Thyroid gland (tissue), 4 donors: ENCODE measurements at regions not wholly inside any gene's neighbourhood (a gene's known extent, or its start where the extent isn't known, plus 50 kb on each side); places are given as distances from the start of the nearest gene placed in this dataset.

Experiments used
- DNase-seq, 2 donors: peaks; one replicate each; pipeline ENCODE4 v3.0.0-alpha.2; 2019
- H3K27ac ChIP-seq, 3 donors: fragments of 200-600 bp; sonication (generic); 1 replicate in 2 of 3; 2 replicates in 1 of 3; pipeline ENCODE4 v1.5.1; 2016 to 2019; ENCODE audit warnings: mild to moderate bottlenecking in 1 of 3, moderate library complexity in 1 of 3
- H3K27me3 ChIP-seq: fragments of 200-600 bp; sonication (generic); one replicate; pipeline ENCODE4 v1.5.1; 2019
- H3K36me3 ChIP-seq, 2 donors: fragments of 200-600 bp; sonication (generic); one replicate each; pipeline ENCODE4 v1.5.1; 2016 to 2019
- H3K4me1 ChIP-seq, 2 donors: fragments of 200-600 bp; sonication (generic); one replicate each; pipeline ENCODE4 v1.5.1; 2017 to 2019
- H3K4me3 ChIP-seq, 3 donors: fragments of 200-600 bp; sonication (generic); replicated peaks in 1 of 3; 1 replicate in 2 of 3; 2 replicates in 1 of 3; pipeline ENCODE4 v1.5.1; 2016; ENCODE audit warnings: mild to moderate bottlenecking in 1 of 3
- H3K9me3 ChIP-seq: fragments of 200-600 bp; sonication (generic); one replicate; pipeline ENCODE4 v1.5.1; 2017
- CTCF ChIP-seq, 6 experiments: fragments of 200-600 bp in 3 of 6; fragments of 450-650 bp in 3 of 6; sonication (generic) in 3 of 6; IDR thresholded peaks; one replicate each; pipeline ENCODE4 v1.5.1; 2016 to 2019; ENCODE audit warnings: antibody characterized with exemption in 6 of 6, mild to moderate bottlenecking in 2 of 6, inconsistent platforms in 1 of 6, moderate library complexity in 1 of 6
- POLR2A ChIP-seq, 2 donors: fragments of 450-650 bp; IDR thresholded peaks; one replicate each; pipeline ENCODE4 v1.6.1; 2017; ENCODE audit warnings: antibody characterized with exemption in 2 of 2, mild to moderate bottlenecking in 2 of 2, moderate library complexity in 1 of 2
- WGBS, 2 donors: methylation state at CpG; one replicate each; pipeline ENCODE4 v1.1.5; 2017; 5-methylcytosine and 5-hydroxymethylcytosine counted together
- intact Hi-C: fragments of 100-400 bp; cut with DNase I; formaldehyde crosslinking; loops from one replicate; pipeline ENCODE4 v1.15.1; 2023

- DNase-seq = no peak
- TF ChIP-seq POLR2A (IDR thresholded peaks at IDR 0.05) (no peak), CTCF (IDR thresholded peaks at IDR 0.05) (no peak)
- H3K36me3 ChIP-seq = no peaks in the 10 kb centered on the region
- intact Hi-C loops = no loop called here
- no peak overlapping the region for H3K27ac ChIP-seq
- H3K9me3 ChIP-seq = no peaks in the 10 kb centered on the region
- no peak overlapping the region for H3K4me3 ChIP-seq
- H3K4me1 ChIP-seq = no peaks in the 10 kb centered on the region
- no peaks in the 10 kb centered on the region for H3K27me3 ChIP-seq
Observed at GRCh38 chr5:21680196-21680595, 1172.9 kb downstream of the CDH12 start.

GRCh38 chr5:21678526-21678925 lies 1174.6 kb downstream of the CDH12 start:
- H3K4me1 ChIP-seq = no peaks in the 10 kb centered on the region
- H3K27me3 ChIP-seq = no peaks in the 10 kb centered on the region
- DNase-seq = no peak
- no peak overlapping the region for H3K4me3 ChIP-seq
- no peaks in the 10 kb centered on the region for H3K9me3 ChIP-seq
- 50% methylated on average over 1 of the region's 1 CpG for WGBS, 2 donors
- intact Hi-C loops = no loop called here
- H3K27ac ChIP-seq = no peak overlapping the region
- TF ChIP-seq CTCF (IDR thresholded peaks at IDR 0.05) = no peak
- no peak for TF ChIP-seq POLR2A (IDR thresholded peaks at IDR 0.05)
- no peaks in the 10 kb centered on the region for H3K36me3 ChIP-seq

GRCh38 chr5:21672911-21673310 lies 1180.2 kb downstream of the CDH12 start:
- intact Hi-C loops = no loop called here
- Histone ChIP-seq H3K27me3 (no peaks in the 10 kb centered on the region), H3K36me3 (no peaks in the 10 kb centered on the region), H3K4me1 (no peaks in the 10 kb centered on the region), H3K4me3 (no peak overlapping the region), H3K9me3 (no peaks in the 10 kb centered on the region), H3K27ac (no peak overlapping the region)
- TF ChIP-seq POLR2A (IDR thresholded peaks at IDR 0.05) (no peak), CTCF (IDR thresholded peaks at IDR 0.05) (no peak)
- 82 to 88% methylated on average over 1 of the region's 1 CpG for WGBS, 2 donors
- no peak for DNase-seq

- no peaks in the 10 kb centered on the region for H3K4me1 ChIP-seq
- no peaks in the 10 kb centered on the region for H3K36me3 ChIP-seq
- no peak overlapping the region for H3K27ac ChIP-seq
- no peaks in the 10 kb centered on the region for H3K9me3 ChIP-seq
- no peak overlapping the region for H3K4me3 ChIP-seq
- TF ChIP-seq CTCF (IDR thresholded peaks at IDR 0.05) (no peak), POLR2A (IDR thresholded peaks at IDR 0.05) (no peak)
- no peaks in the 10 kb centered on the region for H3K27me3 ChIP-seq
- no peak for DNase-seq
- intact Hi-C loops = no loop called here
Observed at GRCh38 chr5:21672360-21672759, 1180.8 kb downstream of the CDH12 start.

DNA sequence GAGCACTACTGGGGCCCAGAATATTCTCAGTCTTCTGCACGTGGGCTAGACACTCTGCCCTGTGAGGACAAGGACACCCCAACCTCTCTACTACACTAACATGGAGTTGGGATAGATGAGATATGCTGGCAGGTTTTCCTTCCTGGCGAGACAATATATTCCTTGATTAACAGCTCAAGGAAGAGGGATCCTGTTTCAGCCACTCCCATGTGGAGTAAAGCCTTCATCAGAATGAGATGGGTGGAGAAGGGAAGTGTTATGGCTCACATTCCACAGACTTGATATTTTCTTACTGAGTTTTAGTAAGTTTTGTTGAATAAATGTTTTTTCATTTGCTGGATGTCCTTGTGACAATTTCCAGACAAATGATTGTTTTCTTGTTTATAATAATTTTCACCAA lies 1187.6 kb downstream of the CDH12 start:
- Histone ChIP-seq H3K4me3 (no peak overlapping the region), H3K4me1 (no peaks in the 10 kb centered on the region), H3K27me3 (no peaks in the 10 kb centered on the region), H3K27ac (no peak overlapping the region), H3K9me3 (no peaks in the 10 kb centered on the region), H3K36me3 (no peaks in the 10 kb centered on the region)
- WGBS, 2 donors = 76 to 82% methylated on average over 2 of the region's 2 CpGs
- TF ChIP-seq CTCF (IDR thresholded peaks at IDR 0.05) (no peak), POLR2A (IDR thresholded peaks at IDR 0.05) (no peak)
- intact Hi-C loops = no loop called here
- no peak for DNase-seq
